ENCODE measurements at regions not wholly inside any gene's neighbourhood (a gene's known extent, or its start where the extent isn't known, plus 50 kb on each side); places are given as distances from the start of the nearest gene placed in this dataset.
A peak's percentile ranks its signal among the peaks of the same experiment; 100 is the strongest.

GRCh38 chr5:92927291-92927778 lies 653.7 kb downstream of the NR2F1-AS1 start:
- no peak overlapping the region for H3K4me3 ChIP-seq (ENCODE audit: low read depth in 2 of 2, low read length in 2 of 2)
- ATAC-seq: peak; percentile 83
- no TSS peak for BruUV-seq (replicated peaks)
- H3K9me3 ChIP-seq (ENCODE audit: control insufficient read depth, insufficient read depth, low read depth, low read length): no peaks in the 10 kb centered on the region; the same call in 1 of the 2 replicates
- peak; percentile 65 for TF ChIP-seq POLR2AphosphoS5 (IDR thresholded peaks at IDR 0.05; ENCODE audit: low read depth, low read length)
- TF ChIP-seq REST (IDR thresholded peaks at IDR 0.05; ENCODE audit: insufficient read depth in 1 of 2, low read depth in 2 of 2, low read length in 1 of 2): no peak
- TF ChIP-seq SIN3A (IDR thresholded peaks at IDR 0.05; ENCODE audit: borderline replicate concordance, insufficient read depth, low read depth, low read length): no peak
- TF ChIP-seq TCF7L2 (IDR thresholded peaks at IDR 0.05; ENCODE audit: low read depth, low read length): peak; percentile 98
- peaks cover 16% of the 10 kb centered on the region for H3K4me1 ChIP-seq (ENCODE audit: control insufficient read depth, insufficient read depth, low read length)
- in situ Hi-C loops (cut with HindIII; ENCODE audit: low pct_unique_long_range_greater_than_20kb, low sequenced_read_pairs) (no loop called here), intact Hi-C loops (cut with micrococcal nuclease; ENCODE audit: unreplicated experiment) (no loop called here)
- ChIA-PET CTCF (no interaction called here), POLR2A (no interaction called here)
- H3K27ac ChIP-seq (ENCODE audit: low read length): peak overlapping the region; percentile 79
- DNase-seq (ENCODE audit: low read depth, low spot score): peak; percentile 76
- no peaks in the 10 kb centered on the region for H3K27me3 ChIP-seq (ENCODE audit: control insufficient read depth, insufficient read depth, low read length)
- no peaks in the 10 kb centered on the region for H3K36me3 ChIP-seq (ENCODE audit: control insufficient read depth, insufficient read depth, low read length)

- POLR2A ChIA-PET: no interaction called here
- DNase-seq (ENCODE audit: low read depth, low spot score) (no peak), ATAC-seq (no peak)
- in situ Hi-C loops (cut with HindIII; ENCODE audit: low pct_unique_long_range_greater_than_20kb, low sequenced_read_pairs): no loop called here
- H3K4me1 ChIP-seq (ENCODE audit: control insufficient read depth, insufficient read depth, low read length): peaks cover 16% of the 10 kb centered on the region
- H3K9me3 ChIP-seq (ENCODE audit: control insufficient read depth, insufficient read depth, low read depth, low read length): no peaks in the 10 kb centered on the region
- H3K27me3 ChIP-seq (ENCODE audit: control insufficient read depth, insufficient read depth, low read length): no peaks in the 10 kb centered on the region
- no peak overlapping the region for H3K4me3 ChIP-seq (ENCODE audit: low read depth in 2 of 2, low read length in 2 of 2)
- CTCF ChIA-PET: no interaction called here
- intact Hi-C loops (cut with micrococcal nuclease; ENCODE audit: unreplicated experiment): no loop called here
- peak overlapping the region; percentile 64; the same call in 1 of the 2 replicates for H3K27ac ChIP-seq (ENCODE audit: low read length)
- BruUV-seq (replicated peaks): no TSS peak
- TF ChIP-seq POLR2AphosphoS5 (IDR thresholded peaks at IDR 0.05; ENCODE audit: low read depth, low read length) (no peak), CTCF (IDR thresholded peaks at IDR 0.05) (no peak), SIN3A (IDR thresholded peaks at IDR 0.05; ENCODE audit: borderline replicate concordance, insufficient read depth, low read depth, low read length) (no peak), TCF7L2 (IDR thresholded peaks at IDR 0.05; ENCODE audit: low read depth, low read length) (no peak), REST (IDR thresholded peaks at IDR 0.05; ENCODE audit: insufficient read depth in 1 of 2, low read depth in 2 of 2, low read length in 1 of 2) (no peak)
- no peaks in the 10 kb centered on the region for H3K36me3 ChIP-seq (ENCODE audit: control insufficient read depth, insufficient read depth, low read length)
Observed at GRCh38 chr5:92923885-92924284, 657.1 kb downstream of the NR2F1-AS1 start.
